ENCODE measurements at regions not wholly inside any gene's neighbourhood (a gene's known extent, or its start where the extent isn't known, plus 50 kb on each side); places are given as distances from the start of the nearest gene placed in this dataset.

- no peak for DNase-seq (ENCODE audit: low read depth)
- no peak for TF ChIP-seq CTCF (IDR thresholded peaks at IDR 0.05; ENCODE audit: insufficient read depth, low read depth, low read length, missing control alignments)
- no peak overlapping the region for H3K4me3 ChIP-seq (ENCODE audit: low read length)
These were observed 193.6 kb upstream of the PFKP start for GRCh38 chr10:2873769-2874168.

- TF ChIP-seq CTCF (IDR thresholded peaks at IDR 0.05; ENCODE audit: insufficient read depth, low read depth, low read length, missing control alignments) = no peak
- no peak for DNase-seq (ENCODE audit: low read depth)
- no peak overlapping the region for H3K4me3 ChIP-seq (ENCODE audit: low read length)
These were observed 195.6 kb upstream of the PFKP start for GRCh38 chr10:2871673-2872219.

- H3K4me3 ChIP-seq (ENCODE audit: low read length) = no peak overlapping the region
- no peak for TF ChIP-seq CTCF (IDR thresholded peaks at IDR 0.05; ENCODE audit: insufficient read depth, low read depth, low read length, missing control alignments)
- DNase-seq (ENCODE audit: low read depth) = no peak
These were observed 196.7 kb upstream of the PFKP start for GRCh38 chr10:2870654-2871053.

- no peak for TF ChIP-seq CTCF (IDR thresholded peaks at IDR 0.05; ENCODE audit: insufficient read depth, low read depth, low read length, missing control alignments)
- DNase-seq (ENCODE audit: low read depth) = no peak
- no peak overlapping the region for H3K4me3 ChIP-seq (ENCODE audit: low read length)
These were observed 199.5 kb upstream of the PFKP start for GRCh38 chr10:2867788-2868299.

- no peak overlapping the region for H3K4me3 ChIP-seq (ENCODE audit: low read length)
- TF ChIP-seq CTCF (IDR thresholded peaks at IDR 0.05; ENCODE audit: insufficient read depth, low read depth, low read length, missing control alignments) = no peak
- DNase-seq (ENCODE audit: low read depth) = no peak
These were observed 200.8 kb upstream of the PFKP start for GRCh38 chr10:2866569-2866968.

- no peak for TF ChIP-seq CTCF (IDR thresholded peaks at IDR 0.05; ENCODE audit: insufficient read depth, low read depth, low read length, missing control alignments)
- no peak for DNase-seq (ENCODE audit: low read depth)
- no peak overlapping the region for H3K4me3 ChIP-seq (ENCODE audit: low read length)
These were observed 205.6 kb upstream of the PFKP start for GRCh38 chr10:2861632-2862210.

GRCh38 chr10:2858452-2858851 lies 208.9 kb upstream of the PFKP start:
- no peak for DNase-seq (ENCODE audit: low read depth)
- no peak for TF ChIP-seq CTCF (IDR thresholded peaks at IDR 0.05; ENCODE audit: insufficient read depth, low read depth, low read length, missing control alignments)

More at GRCh38 chr10:2858452-2858851, 208.9 kb upstream of the PFKP start:
- no peak overlapping the region for H3K4me3 ChIP-seq (ENCODE audit: low read length)

All from epithelial cell of esophagus (primary cell).